ENCODE measurements at regions not wholly inside any gene's neighbourhood (a gene's known extent, or its start where the extent isn't known, plus 50 kb on each side); places are given as distances from the start of the nearest gene placed in this dataset.
"Not testable (repeated sequence)": the region's sequence is repeated elsewhere in the genome, so short reads cannot be mapped to it uniquely, and the experiment has no call there.

DNA sequence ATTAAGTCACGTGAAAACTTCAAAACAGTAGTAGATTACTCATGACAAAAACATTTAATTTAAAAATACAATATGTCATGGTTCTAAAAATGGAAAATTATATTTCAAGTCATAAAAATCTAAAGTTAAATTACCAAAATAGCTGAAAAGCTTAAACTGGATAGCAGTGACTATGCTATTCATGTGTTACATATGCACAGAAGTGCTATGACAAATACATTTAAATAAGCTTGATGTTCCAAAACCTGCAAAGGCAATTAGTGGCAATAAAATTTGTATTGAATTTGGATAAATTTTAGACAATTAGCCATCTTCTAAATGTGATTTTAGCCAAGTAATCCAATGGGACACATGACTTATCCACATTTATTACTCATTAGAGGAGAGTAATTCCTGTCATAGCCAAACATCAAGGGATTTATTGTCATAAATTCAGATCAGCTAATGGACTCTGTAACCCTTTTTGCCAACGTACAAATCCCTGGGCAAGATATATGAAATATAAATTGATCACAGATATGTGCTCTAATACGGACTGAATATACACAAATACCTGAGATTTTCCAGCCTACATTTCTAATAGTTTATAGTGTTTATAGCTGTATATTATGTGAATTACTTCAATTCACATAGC lies 419.4 kb downstream of the ISL1 start:
- no peak overlapping the region for H3K9ac ChIP-seq (ENCODE audit: low read length)
- no peak overlapping the region for H3K27ac ChIP-seq (ENCODE audit: low read depth, low read length)
- no peaks in the 10 kb centered on the region for H3K36me3 ChIP-seq (ENCODE audit: control insufficient read depth, insufficient read depth, low read length)
- no peaks in the 10 kb centered on the region for H3K9me3 ChIP-seq (ENCODE audit: control insufficient read depth, insufficient read depth, low read depth, low read length)
- H3K27me3 ChIP-seq (ENCODE audit: control insufficient read depth, insufficient read depth, low read length), result no peaks in the 10 kb centered on the region
- no peak overlapping the region for H3K4me3 ChIP-seq (ENCODE audit: low read depth, low read length)
- no peaks in the 10 kb centered on the region for H3K4me1 ChIP-seq (ENCODE audit: control insufficient read depth, insufficient read depth, low read length)

- Histone ChIP-seq H3K9ac (ENCODE audit: low read length) (no peak overlapping the region), H3K4me1 (ENCODE audit: control insufficient read depth, insufficient read depth, low read length) (peaks cover 2% of the 10 kb centered on the region), H3K36me3 (ENCODE audit: control insufficient read depth, insufficient read depth, low read length) (no peaks in the 10 kb centered on the region), H3K9me3 (ENCODE audit: control insufficient read depth, insufficient read depth, low read depth, low read length) (no peaks in the 10 kb centered on the region), H3K27me3 (ENCODE audit: control insufficient read depth, insufficient read depth, low read length) (no peaks in the 10 kb centered on the region), H3K4me3 (ENCODE audit: low read depth, low read length) (no peak overlapping the region), H3K27ac (ENCODE audit: low read depth, low read length) (no peak overlapping the region)
Observed at GRCh38 chr5:51806677-51807076, 423.4 kb downstream of the ISL1 start.

DNA sequence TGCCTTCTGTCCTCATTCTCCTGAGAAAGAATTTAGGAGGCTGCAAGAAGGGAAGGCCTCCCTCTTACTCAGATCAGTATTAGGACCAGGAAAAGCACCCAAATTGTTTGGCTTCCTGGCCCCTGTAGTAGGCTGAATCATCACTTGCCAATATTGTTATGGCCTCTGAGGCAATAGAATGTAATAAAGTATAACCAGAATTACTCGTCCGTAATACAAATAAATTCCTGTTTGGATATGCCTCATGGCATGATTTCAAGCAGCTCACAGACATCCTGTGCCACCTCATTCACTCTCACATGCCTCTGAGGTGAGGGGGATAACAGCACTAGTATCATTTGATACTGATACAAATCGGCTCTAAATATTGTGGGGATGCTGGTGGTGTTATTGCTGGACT lies 427.3 kb downstream of the ISL1 start:
- Histone ChIP-seq H3K4me3 (ENCODE audit: low read depth, low read length) (no peak overlapping the region), H3K4me1 (ENCODE audit: control insufficient read depth, insufficient read depth, low read length) (peaks cover 7% of the 10 kb centered on the region), H3K36me3 (ENCODE audit: control insufficient read depth, insufficient read depth, low read length) (no peaks in the 10 kb centered on the region), H3K9ac (ENCODE audit: low read length) (no peak overlapping the region), H3K27me3 (ENCODE audit: control insufficient read depth, insufficient read depth, low read length) (no peaks in the 10 kb centered on the region), H3K27ac (ENCODE audit: low read depth, low read length) (no peak overlapping the region), H3K9me3 (ENCODE audit: control insufficient read depth, insufficient read depth, low read depth, low read length) (no peaks in the 10 kb centered on the region)

DNA sequence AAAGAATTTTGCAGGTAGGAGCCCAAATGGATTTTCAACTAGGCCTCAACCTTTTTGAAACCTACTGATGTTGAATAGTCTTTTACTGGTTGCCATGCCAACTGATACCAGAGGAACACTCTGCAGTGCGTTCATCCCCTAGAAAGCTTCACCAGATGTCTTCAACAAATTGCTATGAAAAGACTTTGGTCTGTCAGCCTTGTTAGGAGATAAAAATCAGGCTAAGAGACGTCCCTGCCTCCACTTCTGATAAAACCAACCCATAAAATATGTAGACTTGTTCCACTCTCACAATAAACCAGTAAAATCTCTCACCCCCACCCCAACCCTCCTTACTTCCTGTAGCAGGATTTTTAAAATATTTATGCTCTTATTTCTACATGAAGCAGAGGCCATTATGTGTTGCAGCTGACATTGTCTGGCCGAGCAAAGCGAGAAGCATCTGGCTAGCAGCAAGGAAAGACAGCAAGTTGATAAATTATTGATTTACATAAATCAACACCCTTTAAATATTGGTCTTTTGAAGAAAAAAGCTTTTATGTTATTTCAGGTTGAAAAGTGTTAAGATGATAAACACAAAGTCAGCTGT lies 428.7 kb downstream of the ISL1 start:
- Histone ChIP-seq H3K4me1 (ENCODE audit: control insufficient read depth, insufficient read depth, low read length) (peaks cover 7% of the 10 kb centered on the region), H3K9ac (ENCODE audit: low read length) (no peak overlapping the region), H3K9me3 (ENCODE audit: control insufficient read depth, insufficient read depth, low read depth, low read length) (no peaks in the 10 kb centered on the region)

GRCh38 chr5:51814817-51815216 lies 431.6 kb downstream of the ISL1 start:
- not testable (repeated sequence) for H3K36me3 ChIP-seq (ENCODE audit: control insufficient read depth, insufficient read depth, low read length); H3K9me3 ChIP-seq (ENCODE audit: control insufficient read depth, insufficient read depth, low read depth, low read length); H3K9ac ChIP-seq (ENCODE audit: low read length); H3K27me3 ChIP-seq (ENCODE audit: control insufficient read depth, insufficient read depth, low read length); H3K27ac ChIP-seq (ENCODE audit: low read depth, low read length); H3K4me3 ChIP-seq (ENCODE audit: low read depth, low read length); H3K4me1 ChIP-seq (ENCODE audit: control insufficient read depth, insufficient read depth, low read length)

More for the DNA sequence above, 428.7 kb downstream of the ISL1 start:
- H3K27ac ChIP-seq (ENCODE audit: low read depth, low read length), result peak overlapping the region; percentile 25; the same call in 1 of the 2 replicates
- H3K4me3 ChIP-seq (ENCODE audit: low read depth, low read length), result no peak overlapping the region
- no peaks in the 10 kb centered on the region for H3K27me3 ChIP-seq (ENCODE audit: control insufficient read depth, insufficient read depth, low read length)
- H3K36me3 ChIP-seq (ENCODE audit: control insufficient read depth, insufficient read depth, low read length), result no peaks in the 10 kb centered on the region

DNA sequence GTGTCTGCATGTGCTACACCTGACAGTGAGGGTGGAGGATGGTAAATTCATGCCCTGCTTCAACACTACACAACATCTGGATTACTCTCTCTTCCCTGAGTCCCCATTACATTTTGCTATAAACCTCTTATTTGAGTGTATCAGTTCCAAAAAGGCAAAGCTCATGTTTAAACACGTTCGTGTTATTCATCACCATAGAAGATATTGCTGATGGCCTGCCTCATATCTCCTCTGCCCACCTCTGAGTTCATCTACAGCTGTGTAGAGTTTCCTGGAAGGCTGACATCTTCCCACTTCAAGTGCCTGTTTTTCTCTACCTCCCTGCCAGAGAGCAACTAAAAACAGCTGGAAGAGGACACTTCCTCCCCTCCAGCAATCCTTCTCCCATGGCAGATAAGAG lies 433.2 kb downstream of the ISL1 start:
- no peaks in the 10 kb centered on the region for H3K36me3 ChIP-seq (ENCODE audit: control insufficient read depth, insufficient read depth, low read length)
- peaks cover 7% of the 10 kb centered on the region for H3K4me1 ChIP-seq (ENCODE audit: control insufficient read depth, insufficient read depth, low read length)
- H3K27me3 ChIP-seq (ENCODE audit: control insufficient read depth, insufficient read depth, low read length), result no peaks in the 10 kb centered on the region
- no peak overlapping the region for H3K27ac ChIP-seq (ENCODE audit: low read depth, low read length)
- H3K9me3 ChIP-seq (ENCODE audit: control insufficient read depth, insufficient read depth, low read depth, low read length), result no peaks in the 10 kb centered on the region
- H3K9ac ChIP-seq (ENCODE audit: low read length), result no peak overlapping the region
- no peak overlapping the region for H3K4me3 ChIP-seq (ENCODE audit: low read depth, low read length)

- no peaks in the 10 kb centered on the region for H3K36me3 ChIP-seq (ENCODE audit: control insufficient read depth, insufficient read depth, low read length)
- H3K9me3 ChIP-seq (ENCODE audit: control insufficient read depth, insufficient read depth, low read depth, low read length), result no peaks in the 10 kb centered on the region
- no peak overlapping the region for H3K27ac ChIP-seq (ENCODE audit: low read depth, low read length)
- H3K4me1 ChIP-seq (ENCODE audit: control insufficient read depth, insufficient read depth, low read length), result no peaks in the 10 kb centered on the region
- no peak overlapping the region for H3K4me3 ChIP-seq (ENCODE audit: low read depth, low read length)
- no peaks in the 10 kb centered on the region for H3K27me3 ChIP-seq (ENCODE audit: control insufficient read depth, insufficient read depth, low read length)
- H3K9ac ChIP-seq (ENCODE audit: low read length), result no peak overlapping the region
Observed at GRCh38 chr5:51821697-51822096, 438.4 kb downstream of the ISL1 start.

DNA sequence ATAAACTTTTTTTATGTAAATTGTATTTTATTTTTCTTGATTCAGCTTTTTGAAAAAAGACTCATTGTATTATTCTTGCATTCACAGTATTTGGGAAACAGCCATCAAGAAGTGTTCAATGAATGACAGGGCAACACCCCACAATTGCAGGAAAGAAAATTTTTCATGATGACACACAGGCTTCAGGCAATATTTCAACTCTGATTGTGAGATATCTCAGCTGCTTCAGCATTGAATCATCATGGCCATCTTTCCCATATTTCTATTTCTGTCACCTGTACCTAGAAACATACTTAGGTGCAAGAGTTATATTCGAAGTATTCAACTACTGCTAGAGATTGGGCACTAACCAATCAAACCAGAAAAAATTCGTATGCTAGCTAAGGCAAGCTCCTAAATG lies 446.0 kb downstream of the ISL1 start:
- Histone ChIP-seq H3K36me3 (ENCODE audit: control insufficient read depth, insufficient read depth, low read length) (no peaks in the 10 kb centered on the region), H3K4me3 (ENCODE audit: low read depth, low read length) (no peak overlapping the region), H3K9me3 (ENCODE audit: control insufficient read depth, insufficient read depth, low read depth, low read length) (no peaks in the 10 kb centered on the region), H3K27ac (ENCODE audit: low read depth, low read length) (no peak overlapping the region), H3K27me3 (ENCODE audit: control insufficient read depth, insufficient read depth, low read length) (no peaks in the 10 kb centered on the region), H3K9ac (ENCODE audit: low read length) (no peak overlapping the region), H3K4me1 (ENCODE audit: control insufficient read depth, insufficient read depth, low read length) (no peaks in the 10 kb centered on the region)

DNA sequence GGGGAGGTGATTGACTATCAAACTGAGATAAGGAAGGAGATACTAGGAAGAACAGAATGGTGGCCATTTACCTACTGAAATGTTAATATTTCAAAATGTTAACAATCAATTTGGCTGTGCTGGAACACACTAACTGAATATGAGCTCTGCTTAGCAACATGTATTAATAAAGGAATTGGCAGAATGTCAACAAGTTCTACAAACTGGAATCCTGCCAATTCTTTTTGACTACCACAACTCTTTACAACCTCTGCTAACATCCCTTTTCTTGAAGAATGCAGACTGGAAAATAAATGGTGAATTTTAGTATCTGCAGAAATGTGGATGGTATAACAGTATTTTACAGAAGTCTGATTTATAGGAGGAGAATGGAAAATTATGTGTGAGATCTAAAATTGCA lies 446.4 kb downstream of the ISL1 start:
- Histone ChIP-seq H3K9me3 (ENCODE audit: control insufficient read depth, insufficient read depth, low read depth, low read length) (no peaks in the 10 kb centered on the region), H3K9ac (ENCODE audit: low read length) (no peak overlapping the region), H3K4me3 (ENCODE audit: low read depth, low read length) (no peak overlapping the region), H3K27me3 (ENCODE audit: control insufficient read depth, insufficient read depth, low read length) (no peaks in the 10 kb centered on the region), H3K27ac (ENCODE audit: low read depth, low read length) (no peak overlapping the region), H3K36me3 (ENCODE audit: control insufficient read depth, insufficient read depth, low read length) (no peaks in the 10 kb centered on the region), H3K4me1 (ENCODE audit: control insufficient read depth, insufficient read depth, low read length) (no peaks in the 10 kb centered on the region)

- Histone ChIP-seq H3K36me3 (ENCODE audit: control insufficient read depth, insufficient read depth, low read length) (no peaks in the 10 kb centered on the region), H3K4me1 (ENCODE audit: control insufficient read depth, insufficient read depth, low read length) (no peaks in the 10 kb centered on the region), H3K9ac (ENCODE audit: low read length) (no peak overlapping the region), H3K27me3 (ENCODE audit: control insufficient read depth, insufficient read depth, low read length) (no peaks in the 10 kb centered on the region), H3K27ac (ENCODE audit: low read depth, low read length) (no peak overlapping the region), H3K4me3 (ENCODE audit: low read depth, low read length) (no peak overlapping the region), H3K9me3 (ENCODE audit: control insufficient read depth, insufficient read depth, low read depth, low read length) (no peaks in the 10 kb centered on the region)
Observed at GRCh38 chr5:51832934-51833470, 449.8 kb downstream of the ISL1 start.

GRCh38 chr5:51838459-51838858 lies 455.2 kb downstream of the ISL1 start:
- peaks cover 4% of the 10 kb centered on the region; the same call in 1 of the 2 replicates for H3K9me3 ChIP-seq (ENCODE audit: control insufficient read depth, insufficient read depth, low read depth, low read length)
- H3K36me3 ChIP-seq (ENCODE audit: control insufficient read depth, insufficient read depth, low read length), result no peaks in the 10 kb centered on the region
- no peaks in the 10 kb centered on the region for H3K4me1 ChIP-seq (ENCODE audit: control insufficient read depth, insufficient read depth, low read length)
- no peak overlapping the region for H3K27ac ChIP-seq (ENCODE audit: low read depth, low read length)
- no peak overlapping the region for H3K9ac ChIP-seq (ENCODE audit: low read length)
- H3K4me3 ChIP-seq (ENCODE audit: low read depth, low read length), result no peak overlapping the region
- H3K27me3 ChIP-seq (ENCODE audit: control insufficient read depth, insufficient read depth, low read length), result no peaks in the 10 kb centered on the region
